ENCODE measurements at regions not wholly inside any gene's neighbourhood (a gene's known extent, or its start where the extent isn't known, plus 50 kb on each side); places are given as distances from the start of the nearest gene placed in this dataset.

DNA sequence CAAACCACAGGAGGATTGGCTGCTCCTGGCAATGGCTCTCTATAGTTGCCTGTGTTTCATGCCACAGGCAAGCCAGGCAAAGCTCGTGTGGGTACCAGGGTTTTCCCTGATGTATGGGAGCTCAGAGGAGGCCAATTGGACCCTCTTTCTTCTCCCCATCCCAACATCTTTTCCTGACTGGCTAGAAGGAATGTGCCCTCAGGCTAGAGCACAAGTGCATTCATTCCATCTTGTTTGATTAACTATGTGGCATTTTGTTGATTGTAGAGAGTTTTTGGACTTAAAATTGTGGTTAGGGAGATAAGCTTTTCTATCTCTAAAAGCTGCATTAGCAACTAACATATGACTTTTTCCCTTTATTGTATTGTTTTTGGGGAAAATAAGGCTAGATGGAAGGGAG is 561.3 kb downstream of the PSAT1 start:
- DNase-seq (ENCODE audit: low read depth in 2 of 2), result no peak

DNA sequence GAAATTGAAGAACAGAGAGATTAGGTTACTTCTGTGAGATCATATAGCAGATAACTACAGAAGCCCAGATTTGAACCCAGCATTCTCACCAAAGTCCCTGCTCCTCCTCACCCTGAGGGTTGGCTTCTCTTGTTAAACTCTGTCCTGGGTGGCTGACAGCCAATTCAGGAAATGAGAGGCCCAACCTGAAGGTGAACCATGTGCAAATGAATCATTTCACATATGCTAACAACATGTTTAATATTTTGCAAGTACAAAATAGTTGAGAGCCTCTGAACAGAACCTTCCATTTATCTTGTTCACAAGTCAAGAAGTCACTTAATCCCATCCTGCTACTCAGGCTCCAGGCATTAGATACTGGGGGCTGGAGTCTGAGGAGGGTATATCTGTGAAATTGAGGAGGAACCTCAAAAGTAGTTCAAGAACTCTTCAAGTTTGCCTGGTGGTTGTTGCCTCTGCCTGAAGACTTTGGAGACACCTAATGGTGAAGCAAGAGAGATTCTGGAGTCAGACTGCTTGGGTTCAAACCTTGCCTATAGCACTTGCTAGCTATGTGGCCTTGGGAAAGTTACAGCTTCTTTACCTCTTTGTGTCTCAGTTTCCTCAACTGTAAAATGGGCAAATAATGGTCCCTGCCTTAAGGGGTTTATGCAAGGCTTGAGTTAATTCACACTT is 564.0 kb downstream of the PSAT1 start:
- peak; percentile 61 to 84 for DNase-seq (ENCODE audit: low read depth in 2 of 2)

DNA sequence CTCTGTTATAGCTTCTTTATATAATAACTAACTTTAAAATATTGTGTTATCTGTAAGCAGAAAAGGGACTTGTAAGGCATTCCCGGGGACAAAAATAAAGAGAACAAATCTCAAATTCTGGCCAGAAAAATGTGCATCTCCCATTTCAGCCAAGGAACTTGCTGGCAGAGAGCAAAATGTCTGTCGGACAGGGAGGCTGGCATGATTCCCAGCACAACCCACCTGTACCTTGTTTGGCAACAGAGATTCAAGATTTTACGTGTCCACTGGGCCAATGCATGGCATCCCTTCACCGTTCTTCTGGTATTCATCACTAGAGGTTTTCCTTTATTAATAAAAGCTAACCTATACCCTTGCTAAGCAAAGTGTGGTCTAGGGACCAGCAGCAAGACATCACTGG is 566.6 kb downstream of the PSAT1 start:
- DNase-seq (ENCODE audit: low read depth in 2 of 2), result no peak

DNA sequence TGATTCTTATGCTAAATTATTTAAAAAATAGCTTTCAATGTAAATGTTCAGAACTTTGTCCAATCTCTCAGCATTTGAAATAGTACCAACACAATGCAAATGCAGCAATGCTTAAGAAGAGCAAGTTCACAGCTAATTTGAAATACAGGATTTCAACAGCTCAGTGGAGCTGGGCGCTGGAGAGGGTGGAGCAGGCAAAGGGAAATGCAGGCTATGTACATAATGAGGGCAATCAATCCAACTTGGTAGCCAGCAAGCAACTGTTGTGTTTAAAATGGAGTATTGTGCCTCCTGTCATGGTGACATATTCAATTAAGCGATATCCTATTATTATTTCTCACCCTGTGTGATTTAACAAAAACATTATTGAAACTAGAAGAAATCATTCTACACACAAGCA is 568.8 kb downstream of the PSAT1 start:
- DNase-seq (ENCODE audit: low read depth in 2 of 2), result no peak

DNA sequence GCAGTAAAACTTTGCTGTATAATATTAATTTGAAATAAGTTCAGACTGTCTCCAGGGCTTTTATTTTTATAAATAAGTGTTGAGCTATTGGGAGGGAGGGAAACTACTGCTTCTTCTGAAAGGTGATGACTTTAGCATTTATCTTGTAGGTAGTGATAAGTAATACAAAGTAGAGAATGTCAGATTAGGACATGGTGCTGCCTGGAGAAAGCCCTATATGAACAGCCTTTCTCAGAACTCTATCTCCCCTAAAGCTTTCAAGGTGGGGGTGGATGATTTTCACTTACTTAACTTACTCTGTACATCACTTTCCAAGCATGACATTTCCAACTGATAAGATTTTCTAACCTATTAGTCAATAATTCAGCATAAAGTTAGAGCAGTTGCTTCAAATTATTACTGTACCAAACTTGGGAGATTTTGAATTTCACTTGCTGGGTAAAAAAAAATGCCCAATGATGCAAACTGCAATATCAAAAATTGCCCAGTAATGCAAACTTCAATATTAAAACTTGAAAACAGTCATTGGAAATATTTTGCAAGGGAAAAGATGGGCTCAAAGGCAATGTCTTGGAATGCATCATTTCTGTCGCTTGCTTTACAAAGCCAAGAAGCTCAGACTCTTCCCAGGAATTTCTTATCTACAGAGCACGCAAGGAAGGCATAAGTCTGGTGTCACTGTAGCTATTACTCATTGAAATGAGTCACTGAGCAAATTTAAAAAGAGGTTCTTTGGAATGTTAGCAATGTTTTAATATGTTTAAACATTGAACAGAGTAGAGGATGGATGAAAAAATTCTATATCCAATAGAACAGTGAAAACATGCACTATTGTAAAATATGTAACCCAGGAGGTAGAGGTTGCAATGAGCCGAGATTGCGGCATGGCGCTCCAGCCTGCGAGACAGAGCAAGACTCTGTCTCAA is 569.5 kb downstream of the PSAT1 start:
- DNase-seq (ENCODE audit: low read depth in 2 of 2), result peak in 1 of 2 donors; percentile 87

DNA sequence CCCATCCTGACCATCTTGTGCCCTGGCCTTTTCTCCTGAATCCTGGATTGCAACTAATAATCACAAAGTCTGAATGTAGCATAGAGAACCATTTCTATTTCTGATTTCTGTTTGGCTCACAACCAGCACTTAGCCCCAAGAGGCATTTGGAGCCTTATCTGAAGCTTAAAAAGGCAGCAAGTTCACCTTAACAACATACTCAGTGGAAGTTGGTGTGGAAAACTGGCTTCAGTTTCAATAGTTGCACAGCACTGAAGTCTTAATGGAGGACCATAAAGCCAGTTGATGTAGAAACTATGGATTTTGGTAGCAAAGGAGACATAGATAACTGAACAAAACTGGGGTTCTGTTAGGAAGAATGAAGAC is 574.1 kb downstream of the PSAT1 start:
- peak in 1 of 2 donors; percentile 20 for DNase-seq (ENCODE audit: low read depth in 2 of 2)

DNA sequence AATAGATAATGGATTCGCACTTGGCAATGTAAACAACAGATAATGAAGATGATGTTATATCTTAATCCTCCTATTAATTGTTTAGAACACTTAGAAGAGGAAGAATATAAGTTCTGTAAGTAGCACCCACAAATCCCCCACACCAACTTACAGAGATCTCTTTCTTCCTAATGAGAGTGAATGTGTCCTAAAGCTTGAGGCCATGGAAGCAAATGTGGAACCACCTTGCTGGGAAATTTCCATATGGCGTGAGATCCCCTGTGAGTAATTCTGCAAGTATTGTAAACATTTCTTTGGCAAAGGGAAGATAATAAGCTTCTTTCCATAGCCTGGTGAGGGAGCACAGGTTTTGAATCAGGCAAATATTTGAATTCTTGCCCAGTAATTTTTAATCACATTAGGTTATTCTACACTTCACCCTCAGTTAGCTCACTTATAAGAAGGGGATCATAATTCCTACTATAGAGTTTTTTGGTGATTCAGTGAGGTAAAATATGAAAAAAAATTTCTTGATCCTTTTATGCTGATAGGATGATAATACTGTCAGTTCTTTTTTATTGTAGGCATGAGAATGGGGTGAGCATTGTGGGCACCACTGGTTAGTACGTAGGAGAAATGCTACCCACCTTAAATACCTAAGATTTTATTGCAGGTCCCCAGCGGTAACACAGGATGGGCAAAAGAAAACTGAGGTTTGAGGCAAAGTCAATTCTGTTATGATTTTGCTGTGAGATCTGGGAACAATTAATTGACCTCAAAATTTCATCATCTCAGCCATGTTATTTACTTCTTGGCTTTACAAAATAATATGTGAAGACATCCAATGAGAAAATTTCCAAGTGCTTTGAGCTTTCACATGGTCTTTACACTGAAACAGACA is 574.8 kb downstream of the PSAT1 start:
- DNase-seq (ENCODE audit: low read depth in 2 of 2), result peak; percentile 88

DNA sequence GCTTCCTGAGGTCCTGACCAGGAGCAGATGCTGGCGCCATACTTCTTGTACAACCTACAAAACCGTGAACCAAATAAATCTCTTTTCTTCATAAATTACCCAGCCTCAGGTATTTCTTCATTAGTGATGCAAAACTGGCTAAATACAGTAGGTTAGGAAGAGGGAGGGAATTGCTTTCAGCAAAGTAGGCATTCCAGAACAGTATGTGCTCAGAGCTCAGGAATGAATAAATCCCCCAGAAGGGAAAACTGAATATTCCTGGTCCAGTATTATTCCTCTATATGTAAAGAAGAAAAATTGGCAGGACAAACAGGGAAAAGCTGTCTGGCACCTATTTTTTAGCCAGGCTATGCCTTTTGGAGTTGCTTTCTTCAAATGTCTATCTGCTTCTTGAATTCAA is 577.1 kb downstream of the PSAT1 start:
- no peak for DNase-seq (ENCODE audit: low read depth in 2 of 2)

DNA sequence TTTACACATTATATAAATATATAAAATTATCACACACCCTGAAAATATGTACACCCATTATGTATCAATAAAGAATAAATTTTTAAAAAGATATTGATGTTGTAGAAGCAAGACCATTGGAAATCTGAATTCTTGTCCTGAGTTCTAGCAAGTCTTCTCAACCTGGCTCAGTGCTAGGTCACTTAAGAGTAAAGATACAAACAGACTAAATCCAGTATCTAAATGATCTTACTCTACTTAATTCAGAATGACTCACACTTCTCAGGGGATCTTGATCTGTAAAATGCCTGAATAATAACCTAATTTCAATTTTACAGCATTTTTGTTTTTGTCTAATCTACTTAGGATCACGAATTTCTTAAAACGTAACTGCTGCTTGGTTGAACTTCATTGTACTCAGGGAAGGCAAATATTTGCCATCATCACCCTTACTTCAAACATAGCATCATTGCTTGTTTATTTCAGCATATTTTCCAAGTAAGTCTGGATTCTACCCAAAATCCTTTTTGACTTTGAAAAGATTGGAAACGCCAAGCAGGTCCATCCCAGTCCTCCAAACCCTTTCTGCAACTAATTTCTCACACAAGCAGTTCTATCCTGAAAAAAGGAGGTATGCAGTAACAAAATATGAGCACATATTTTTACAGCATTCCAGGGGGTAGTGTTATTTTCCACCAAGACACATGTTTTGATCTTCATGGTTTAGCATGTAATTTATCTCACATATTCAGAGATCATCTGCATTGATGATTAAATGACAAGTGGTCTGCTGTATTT is 582.6 kb downstream of the PSAT1 start:
- no peak for DNase-seq (ENCODE audit: low read depth in 2 of 2)

DNA sequence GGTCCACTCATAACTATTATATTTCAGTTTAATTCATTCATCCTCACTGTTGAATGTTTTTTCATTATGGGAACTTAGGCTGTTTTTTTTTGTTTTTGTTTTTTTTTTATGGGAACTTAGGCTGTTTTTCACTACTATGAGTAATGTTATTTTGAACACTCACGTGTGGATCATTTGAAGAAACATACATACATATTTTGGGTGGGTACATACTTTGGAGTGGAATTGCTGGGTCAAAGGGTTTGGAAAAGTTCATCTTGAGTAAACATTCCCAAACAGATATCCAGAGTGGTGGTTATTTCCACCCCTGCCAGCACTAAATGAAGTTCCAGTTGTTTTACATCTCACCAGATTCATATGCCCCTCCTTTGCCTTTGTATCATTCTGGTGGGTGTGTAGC is 584.4 kb downstream of the PSAT1 start:
- peak in 1 of 2 donors; percentile 47 for DNase-seq (ENCODE audit: low read depth in 2 of 2)

DNA sequence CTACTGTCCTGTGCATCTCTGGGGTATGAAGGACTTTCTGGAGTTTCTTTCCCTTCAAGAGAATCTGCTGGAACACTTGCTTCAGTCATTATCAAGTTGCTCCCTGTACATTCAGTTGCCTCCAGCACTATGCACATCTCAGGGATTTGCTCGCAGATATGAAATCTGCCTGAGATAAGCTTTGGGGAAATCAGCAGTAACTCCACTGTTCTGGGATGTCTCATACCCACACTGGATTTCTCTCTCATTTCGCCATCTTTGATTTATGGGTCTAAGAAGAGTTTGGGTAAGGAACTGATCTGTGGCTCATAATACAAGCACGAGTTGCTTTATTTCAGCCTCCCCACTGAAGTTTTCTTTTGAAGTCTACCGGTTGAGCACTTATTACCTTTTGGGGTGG is 585.6 kb downstream of the PSAT1 start:
- DNase-seq (ENCODE audit: low read depth in 2 of 2), result no peak

DNA sequence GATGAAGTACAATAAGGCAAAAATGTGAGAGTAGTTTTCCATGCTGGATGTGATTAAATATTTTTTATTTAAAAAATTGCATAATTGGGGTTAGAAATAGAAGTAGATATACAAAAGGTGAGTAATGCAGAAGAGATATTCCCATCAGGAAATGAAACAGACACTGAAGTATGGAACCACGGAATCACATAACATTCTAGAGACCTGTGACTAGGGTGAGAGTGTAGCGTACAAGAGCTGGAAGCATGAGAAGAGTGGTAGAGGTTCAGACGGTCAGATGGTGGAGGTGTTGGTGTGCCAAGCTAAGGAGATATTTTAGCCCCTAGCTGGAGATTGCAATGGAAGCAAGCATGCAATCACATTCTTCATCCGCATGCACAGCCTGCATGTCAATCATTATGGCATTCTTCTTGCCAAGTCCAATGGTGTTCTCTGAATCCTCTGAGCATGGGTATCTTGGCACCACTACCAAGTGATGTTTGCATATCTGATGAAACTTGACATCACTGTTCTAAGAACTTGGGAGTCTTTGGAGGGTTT is 587.8 kb downstream of the PSAT1 start:
- no peak for DNase-seq (ENCODE audit: low read depth in 2 of 2)

DNA sequence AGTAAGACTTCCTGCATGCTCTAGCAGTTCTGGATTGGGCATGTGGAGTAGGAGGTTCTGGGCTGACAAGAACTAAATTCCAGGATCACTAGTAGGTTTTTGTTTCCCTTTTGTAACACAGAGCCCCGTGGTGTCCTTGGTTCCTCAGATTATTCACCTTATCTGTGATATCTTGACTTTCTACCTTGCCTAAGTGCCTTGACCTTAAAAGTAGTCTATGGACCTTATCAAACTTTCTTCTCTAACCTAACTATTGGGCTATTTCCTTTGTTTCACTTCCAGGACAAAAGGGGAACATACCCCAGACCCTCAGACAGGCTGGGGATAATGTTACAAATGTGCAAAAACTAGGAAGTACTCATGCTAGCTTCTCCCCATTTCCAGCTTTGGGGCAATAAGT is 595.3 kb downstream of the PSAT1 start:
- DNase-seq (ENCODE audit: low read depth in 2 of 2), result no peak

DNA sequence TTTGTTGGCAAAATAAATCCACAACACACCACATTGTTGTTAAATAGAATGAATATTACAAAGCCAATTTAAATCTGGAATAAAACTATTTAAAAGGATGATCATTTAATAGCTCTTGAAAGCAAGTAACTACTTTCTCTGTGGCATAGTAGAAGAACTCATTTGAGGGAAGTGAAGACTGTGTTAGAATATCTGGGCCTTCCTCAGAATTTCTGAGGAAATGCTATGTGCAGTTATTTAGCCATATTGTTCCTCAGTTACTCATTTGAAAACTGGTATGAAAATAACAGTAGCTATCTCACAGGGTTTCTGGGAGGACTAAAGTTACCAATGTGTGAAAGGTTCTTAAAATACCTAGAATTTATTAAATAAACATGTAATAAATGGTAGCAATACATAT is 595.8 kb downstream of the PSAT1 start:
- DNase-seq (ENCODE audit: low read depth in 2 of 2), result no peak

DNA sequence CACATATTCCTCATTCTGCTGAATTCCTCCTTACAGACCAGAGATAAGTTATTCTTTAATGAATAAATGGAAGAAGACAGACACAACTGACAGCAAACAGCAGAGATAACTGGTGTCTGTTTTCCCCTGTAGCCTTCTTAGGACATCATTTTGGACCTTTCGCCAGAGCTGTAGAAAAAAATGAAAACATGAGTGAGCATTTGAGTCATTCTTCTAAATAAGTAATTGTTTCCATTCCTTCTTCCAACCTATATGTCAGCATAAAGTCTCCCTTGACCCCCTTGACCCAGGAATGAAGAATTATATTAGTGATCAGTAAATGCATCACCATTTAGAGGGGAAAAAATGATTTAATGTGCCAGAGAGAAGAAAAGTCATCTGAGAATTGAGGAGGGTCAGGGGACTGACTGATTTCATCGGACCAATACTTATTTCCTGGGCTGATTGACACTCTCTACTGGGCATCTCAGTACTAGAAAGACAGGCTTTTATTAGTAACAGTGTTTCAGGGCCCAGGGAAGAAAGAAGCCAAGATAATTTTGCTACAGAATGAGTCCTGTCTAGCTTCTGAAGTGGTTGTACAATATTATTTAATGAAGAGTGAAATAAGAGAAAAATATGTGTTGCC is 597.0 kb downstream of the PSAT1 start:
- no peak for DNase-seq (ENCODE audit: low read depth in 2 of 2)

DNA sequence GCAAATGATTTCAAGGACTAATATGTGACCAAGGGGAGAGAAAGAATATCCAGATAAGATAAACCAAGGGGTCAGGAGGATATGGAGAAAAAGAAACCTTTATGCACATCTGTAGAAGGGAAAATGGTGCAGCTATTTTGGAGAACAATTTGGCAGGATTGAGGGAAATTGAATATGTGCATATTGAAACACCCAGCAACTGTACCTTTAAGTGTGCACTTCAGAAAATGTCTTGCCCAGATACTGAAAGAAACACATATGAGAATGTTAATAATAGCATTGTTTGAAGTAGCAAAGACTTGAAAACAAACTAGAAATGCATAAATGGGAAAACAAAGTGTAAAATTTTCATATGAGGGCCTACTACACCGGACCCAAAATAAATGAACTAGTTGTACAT is 599.6 kb downstream of the PSAT1 start:
- DNase-seq (ENCODE audit: low read depth in 2 of 2), result no peak

DNA sequence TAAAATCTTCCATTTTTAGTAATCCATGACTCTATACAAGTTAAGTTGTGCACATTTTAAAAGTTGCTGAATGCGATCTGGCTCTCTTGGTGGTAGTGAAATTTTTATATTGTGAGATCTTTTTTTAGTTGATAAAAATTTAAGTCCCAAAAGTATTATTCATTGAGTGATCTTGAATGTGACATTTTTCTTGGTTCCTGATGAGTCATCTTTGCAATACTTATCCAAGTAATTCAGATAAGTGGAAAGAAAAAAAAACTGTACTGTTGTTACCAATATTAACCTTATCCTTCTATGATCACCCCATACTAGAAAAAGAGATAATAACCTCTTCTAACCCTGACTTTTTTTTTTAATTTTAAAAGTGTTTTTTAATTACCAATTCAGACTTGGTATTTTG is 601.3 kb downstream of the PSAT1 start:
- DNase-seq (ENCODE audit: low read depth in 2 of 2), result peak in 1 of 2 donors; percentile 21

DNA sequence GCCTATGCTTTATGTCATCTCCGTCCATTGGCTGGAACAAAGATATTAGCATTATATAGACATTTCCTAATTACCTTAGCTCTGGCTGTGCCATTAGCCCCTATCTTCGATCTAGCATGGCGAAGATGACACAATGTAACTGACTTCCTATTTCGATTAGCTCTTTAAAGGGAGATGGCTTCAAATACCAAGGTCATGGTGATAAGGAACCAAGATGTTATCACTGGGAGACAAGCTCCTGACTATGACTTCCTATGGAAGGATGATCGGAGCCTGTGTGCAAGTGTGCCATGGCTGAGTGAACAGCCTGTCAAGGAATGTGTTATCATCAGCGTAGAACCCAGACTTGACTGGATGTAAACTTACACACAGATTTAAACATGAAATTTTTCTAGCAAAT is 602.1 kb downstream of the PSAT1 start:
- DNase-seq (ENCODE audit: low read depth in 2 of 2), result no peak

DNA sequence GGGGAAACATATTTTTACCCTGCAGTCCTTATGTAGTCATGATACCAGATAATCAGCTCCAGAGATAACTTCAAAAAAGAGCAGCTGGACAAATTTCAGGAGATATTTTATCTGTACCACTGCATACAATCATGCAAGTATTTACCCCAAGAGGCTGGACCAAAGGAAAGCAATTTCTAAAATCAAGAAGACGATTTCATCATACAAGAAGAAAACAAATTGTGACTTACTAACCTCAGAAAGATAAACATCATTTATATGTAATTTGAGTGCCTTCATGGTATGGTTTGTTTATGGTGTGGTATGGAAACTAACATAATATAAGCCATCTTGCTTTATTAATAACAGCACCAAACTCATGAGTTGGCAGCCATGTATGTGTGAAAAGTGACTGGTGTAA is 603.6 kb downstream of the PSAT1 start:
- no peak for DNase-seq (ENCODE audit: low read depth in 2 of 2)

DNA sequence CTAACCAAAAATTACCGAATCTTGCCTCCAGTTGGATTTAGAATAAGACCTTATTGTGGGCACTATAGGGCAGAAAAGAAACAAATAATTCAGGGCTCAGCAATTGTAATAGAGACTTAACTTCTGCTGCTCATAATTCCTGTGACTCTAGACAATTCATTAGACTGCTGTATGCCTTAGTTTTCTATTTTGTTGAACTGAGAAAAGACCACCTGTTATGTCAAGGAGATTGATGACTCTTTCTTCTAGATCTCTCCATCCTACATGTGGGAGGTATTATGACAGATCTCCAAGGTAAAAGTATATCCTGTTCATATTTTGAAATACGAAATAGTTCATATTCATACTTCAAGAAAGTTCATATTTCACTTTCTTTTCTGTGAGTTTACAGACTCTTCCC is 605.1 kb downstream of the PSAT1 start:
- DNase-seq (ENCODE audit: low read depth in 2 of 2), result no peak

DNA sequence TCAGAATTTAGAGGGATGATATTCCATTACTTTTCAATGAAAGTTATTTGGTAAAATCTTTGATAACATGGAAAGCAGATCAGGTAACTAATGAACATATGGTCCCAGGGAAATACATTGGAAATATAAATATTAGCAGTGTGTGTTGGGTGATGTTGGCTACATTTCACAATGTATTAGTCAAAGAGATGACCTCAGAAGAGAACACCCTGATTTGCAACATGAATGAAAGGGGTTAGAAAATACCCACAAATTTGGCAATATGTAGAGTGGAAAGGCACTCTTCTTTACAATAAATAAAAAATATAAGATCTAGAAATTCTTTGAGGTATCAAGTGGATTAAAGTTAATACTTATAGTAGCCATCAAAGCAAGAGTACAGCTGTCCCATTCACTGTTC is 606.7 kb downstream of the PSAT1 start:
- no peak for DNase-seq (ENCODE audit: low read depth in 2 of 2)
